Naive thymus-derived CD8-positive, alpha-beta T cell (primary cell): ENCODE measurements at regions not wholly inside any gene's neighbourhood (a gene's known extent, or its start where the extent isn't known, plus 50 kb on each side); places are given as distances from the start of the nearest gene placed in this dataset.
"Not testable (repeated sequence)": the region's sequence is repeated elsewhere in the genome, so short reads cannot be mapped to it uniquely, and the experiment has no call there.

Experiments used
- ATAC-seq, 2 donors: fragments of 150-1000 bp; cut with Tn5 transposase in 1 of 2; sonication (Bioruptor Pico), chemical (Tn5 transposase) in 1 of 2; 1 replicate in 1 of 2; 2 replicates in 1 of 2; pipeline ENCODE4 v1.10.0; 2021; ENCODE audit warnings: mild to moderate bottlenecking in 2 of 2, moderate library complexity in 2 of 2
- POLR2A ChIA-PET: fragments of 350-600 bp; sonication (Branson Sonifier 250); formaldehyde crosslinking; loops from one replicate; lab custom pipeline; 2021; ENCODE audit warnings: antibody characterized with exemption; lab: Charles Lee
- DNase-seq, 10 donors: peaks; one replicate each; pipeline versions ENCODE4 v3.0.0 to v3.0.0-alpha.2; 2020 to 2022
- H3K27ac Mint-ChIP-seq, 10 donors: one replicate each; pipeline ENCODE4 v1.8.0; 2020 to 2022; ENCODE audit warnings: mild to moderate bottlenecking in 10 of 10, mixed read lengths in 10 of 10, moderate library complexity in 4 of 10, inconsistent platforms in 1 of 10
- H3K27me3 Mint-ChIP-seq, 5 donors: one replicate each; pipeline ENCODE4 v1.8.0; 2021 to 2022; ENCODE audit warnings: mixed read lengths in 5 of 5
- H3K36me3 Mint-ChIP-seq, 3 donors: one replicate each; pipeline ENCODE4 v1.8.0; 2020 to 2022; ENCODE audit warnings: mixed read lengths in 3 of 3, mild to moderate bottlenecking in 2 of 3, inconsistent platforms in 1 of 3
- H3K4me1 Mint-ChIP-seq, 4 donors: one replicate each; pipeline ENCODE4 v1.8.0; 2021 to 2022; ENCODE audit warnings: mixed read lengths in 4 of 4
- H3K4me3 Mint-ChIP-seq, 10 donors: one replicate each; pipeline ENCODE4 v1.8.0; 2020 to 2022; ENCODE audit warnings: mild to moderate bottlenecking in 10 of 10, mixed read lengths in 10 of 10, moderate library complexity in 6 of 10, inconsistent platforms in 1 of 10
- H3K9me3 Mint-ChIP-seq, 9 donors: one replicate each; pipeline ENCODE4 v1.8.0; 2020 to 2022; ENCODE audit warnings: mixed read lengths in 9 of 9, mild to moderate bottlenecking in 3 of 9, inconsistent platforms in 1 of 9, moderate library complexity in 1 of 9

DNA sequence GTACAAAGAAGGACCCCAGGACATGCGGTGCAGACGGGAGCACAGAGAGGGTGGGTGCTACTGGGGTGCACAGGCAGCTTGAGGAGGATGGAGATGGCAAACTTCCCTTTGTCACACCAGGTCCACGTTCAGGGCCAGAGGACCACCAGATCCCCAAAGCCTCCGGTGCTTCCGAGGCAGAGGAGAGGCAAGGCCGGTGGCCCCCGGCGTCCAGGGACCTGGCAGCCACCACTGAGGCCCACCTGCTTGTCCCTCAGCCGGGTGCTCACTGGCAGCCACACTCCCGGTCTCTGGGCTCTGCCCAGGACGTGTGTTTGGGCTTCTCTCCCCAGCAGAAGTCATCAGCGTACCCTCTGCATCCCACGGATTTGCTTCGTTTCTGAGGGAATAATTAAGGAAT lies 571.1 kb downstream of the TUBA3C start:
- H3K36me3 Mint-ChIP-seq, H3K4me3 Mint-ChIP-seq, ATAC-seq, H3K4me1 Mint-ChIP-seq, H3K27me3 Mint-ChIP-seq, POLR2A ChIA-PET, DNase-seq, H3K9me3 Mint-ChIP-seq, H3K27ac Mint-ChIP-seq: not testable (repeated sequence)

DNA sequence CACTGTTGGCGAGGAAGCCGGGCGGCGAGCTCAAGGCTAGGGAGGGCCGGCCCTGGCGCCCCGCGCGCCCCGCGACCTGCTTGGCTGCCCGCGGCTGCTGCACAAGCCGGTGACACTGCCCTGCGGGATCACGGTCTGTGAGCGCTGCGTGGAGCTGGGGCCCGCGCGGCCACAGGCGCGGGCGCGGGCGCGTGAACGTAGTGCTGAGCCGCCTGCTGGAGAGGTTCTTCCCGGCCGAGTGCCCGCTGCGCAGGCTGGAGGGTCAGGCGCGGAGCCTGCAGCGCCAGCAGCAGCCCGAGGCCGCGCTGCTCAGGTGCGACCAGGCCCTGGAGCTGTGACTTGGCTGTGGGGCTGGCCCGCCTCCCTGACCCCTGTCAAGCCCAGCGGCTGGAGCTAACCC lies 572.3 kb downstream of the TUBA3C start:
- H3K27ac Mint-ChIP-seq, ATAC-seq, H3K4me1 Mint-ChIP-seq, DNase-seq, H3K9me3 Mint-ChIP-seq, POLR2A ChIA-PET, H3K36me3 Mint-ChIP-seq, H3K4me3 Mint-ChIP-seq, H3K27me3 Mint-ChIP-seq: not testable (repeated sequence)

DNA sequence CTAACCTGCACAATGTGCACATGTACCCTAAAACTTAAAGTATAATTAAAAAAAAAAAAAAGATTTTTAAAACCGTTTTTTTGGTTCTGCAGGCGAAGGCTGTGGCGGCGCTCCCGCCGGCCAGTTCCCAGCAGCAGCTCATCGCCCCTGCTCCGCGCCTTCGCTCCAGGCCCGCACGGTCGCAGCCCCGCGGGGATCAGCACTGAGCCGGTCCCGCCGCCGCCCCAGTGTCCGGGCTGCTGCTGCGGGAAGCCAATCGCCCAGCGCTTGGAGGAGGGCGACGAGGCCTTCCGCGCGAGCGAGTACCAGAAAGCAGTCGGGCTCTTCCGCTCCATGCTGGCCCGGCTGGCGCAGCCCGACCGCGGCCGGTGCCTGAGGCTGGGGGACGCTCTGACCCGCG lies 572.8 kb downstream of the TUBA3C start:
- H3K36me3 Mint-ChIP-seq, H3K4me3 Mint-ChIP-seq, H3K4me1 Mint-ChIP-seq, H3K27me3 Mint-ChIP-seq, H3K9me3 Mint-ChIP-seq, H3K27ac Mint-ChIP-seq, ATAC-seq, POLR2A ChIA-PET, DNase-seq: not testable (repeated sequence)

DNA sequence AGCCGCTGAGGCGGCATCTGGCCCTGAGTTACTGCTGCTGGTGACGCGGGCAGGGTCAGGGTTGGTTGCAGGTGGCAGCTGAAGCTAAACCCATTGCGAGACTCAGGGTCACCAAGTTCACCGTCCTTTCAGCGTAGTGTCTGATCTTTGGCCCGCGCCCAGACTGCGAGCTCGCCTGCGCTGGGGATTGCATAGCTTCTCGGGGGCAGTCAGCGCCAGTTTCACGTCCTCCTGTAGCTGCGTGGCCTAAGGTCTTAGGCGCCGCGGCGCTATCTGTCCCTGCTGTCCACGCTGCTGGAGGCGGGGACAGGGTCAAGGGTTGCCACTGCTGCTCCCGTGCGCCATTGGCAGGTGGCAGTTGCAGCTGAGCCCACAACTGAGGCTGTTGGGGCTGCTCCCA lies 581.3 kb downstream of the TUBA3C start:
- DNase-seq, H3K9me3 Mint-ChIP-seq, H3K27me3 Mint-ChIP-seq, H3K27ac Mint-ChIP-seq, POLR2A ChIA-PET, H3K4me3 Mint-ChIP-seq, H3K36me3 Mint-ChIP-seq, ATAC-seq, H3K4me1 Mint-ChIP-seq: not testable (repeated sequence)

DNA sequence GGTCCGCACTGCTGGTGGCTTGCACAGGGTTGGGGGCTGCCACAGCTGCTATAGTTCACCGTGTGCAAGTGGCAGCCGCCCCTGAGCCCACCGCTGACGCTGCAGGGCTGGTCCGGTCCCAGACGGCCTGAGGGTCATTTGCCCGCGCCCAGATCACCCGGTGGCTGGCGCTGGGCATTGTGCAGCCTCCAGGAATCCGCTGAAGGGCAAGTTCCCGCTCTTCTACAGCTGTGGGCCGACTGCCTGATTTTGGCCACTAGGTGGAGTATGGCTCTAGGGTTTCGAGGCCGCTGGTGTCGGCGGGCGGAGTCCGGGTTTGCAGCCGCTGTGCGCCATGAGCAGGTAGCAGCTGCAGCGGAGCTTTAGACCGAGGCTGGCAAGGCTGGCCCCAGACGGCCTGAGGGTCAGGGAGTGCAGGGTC lies 581.8 kb downstream of the TUBA3C start:
- H3K9me3 Mint-ChIP-seq, POLR2A ChIA-PET, H3K4me1 Mint-ChIP-seq, H3K36me3 Mint-ChIP-seq, H3K4me3 Mint-ChIP-seq, ATAC-seq, H3K27ac Mint-ChIP-seq, H3K27me3 Mint-ChIP-seq: not testable (repeated sequence)
- peak in 5 of 10 donors; percentile 4 to 24 (median 16) for DNase-seq

DNA sequence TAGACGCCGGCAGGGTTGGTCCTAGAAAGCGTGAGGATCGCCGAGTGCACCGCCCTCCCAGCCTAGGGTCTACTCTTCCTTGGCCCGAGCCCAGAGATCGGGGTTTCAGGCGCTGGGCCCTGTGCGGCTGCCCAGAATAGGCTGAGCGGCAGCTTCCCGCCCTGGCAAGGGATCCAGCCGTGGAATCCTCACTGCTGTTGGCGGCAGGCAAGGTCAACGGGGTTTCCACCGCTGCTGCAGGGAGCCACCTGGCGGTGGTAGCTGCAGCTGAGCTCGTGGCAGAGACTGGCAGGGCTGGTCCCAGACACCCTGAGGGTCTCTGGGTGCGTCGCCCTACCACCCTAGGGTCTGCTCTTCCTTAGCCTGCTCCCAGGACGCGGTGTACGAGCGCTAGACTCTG lies 583.1 kb downstream of the TUBA3C start:
- H3K27ac Mint-ChIP-seq, H3K4me1 Mint-ChIP-seq, DNase-seq, H3K27me3 Mint-ChIP-seq, H3K4me3 Mint-ChIP-seq, ATAC-seq, POLR2A ChIA-PET: not testable (repeated sequence)
- Mint-ChIP-seq H3K9me3 (peaks cover 0 to 21% (median 7%) of the 10 kb centered on the region in 9 donors), H3K36me3 (peaks cover 0 to 11% (median 0%) of the 10 kb centered on the region in 3 donors)

DNA sequence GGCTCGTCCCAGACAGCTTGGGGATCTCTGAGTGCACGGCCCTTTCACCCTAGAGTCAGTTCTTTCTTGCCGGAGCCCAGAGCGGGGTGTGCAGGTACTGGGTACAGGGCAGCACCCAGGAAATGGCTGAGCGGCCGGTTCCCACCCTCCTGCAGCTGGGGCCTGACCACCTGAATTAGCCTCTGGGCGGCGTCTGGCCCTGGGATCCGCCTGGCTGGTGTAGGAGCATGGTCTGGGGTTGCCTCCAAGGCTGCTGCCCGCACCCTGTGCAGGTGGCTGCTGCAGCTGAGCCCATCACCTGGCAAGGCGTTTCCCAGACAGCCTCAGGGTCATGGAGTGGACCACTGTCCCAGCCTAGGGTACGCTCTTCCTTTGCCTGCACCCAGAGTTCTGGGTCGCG lies 583.7 kb downstream of the TUBA3C start:
- POLR2A ChIA-PET, H3K4me1 Mint-ChIP-seq, ATAC-seq, DNase-seq, H3K27me3 Mint-ChIP-seq, H3K27ac Mint-ChIP-seq, H3K4me3 Mint-ChIP-seq: not testable (repeated sequence)
- peaks cover 0 to 22% (median 7%) of the 10 kb centered on the region in 9 donors for H3K9me3 Mint-ChIP-seq
- H3K36me3 Mint-ChIP-seq: peaks cover 0 to 11% (median 0%) of the 10 kb centered on the region in 3 donors

DNA sequence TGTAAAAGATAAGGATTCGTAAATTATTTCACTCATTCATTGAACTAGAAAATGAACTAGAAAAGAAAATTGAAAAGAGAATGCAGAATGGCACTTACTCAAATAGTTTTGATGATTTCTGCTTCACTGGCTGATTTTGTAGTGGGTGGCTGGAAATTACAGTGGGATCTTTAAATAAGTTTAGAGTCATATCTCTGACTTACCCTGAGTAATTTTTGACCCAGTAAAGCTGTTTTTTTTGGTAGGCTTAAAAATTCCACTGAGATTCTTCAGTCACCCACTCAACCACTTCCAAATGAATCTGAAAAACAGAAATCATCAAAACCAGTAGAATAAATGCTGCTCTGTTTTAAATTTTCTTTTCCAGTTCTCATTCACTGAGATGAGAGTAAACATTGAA lies 604.5 kb downstream of the TUBA3C start:
- H3K4me1 Mint-ChIP-seq, H3K27me3 Mint-ChIP-seq, DNase-seq, H3K4me3 Mint-ChIP-seq, ATAC-seq, H3K9me3 Mint-ChIP-seq, H3K36me3 Mint-ChIP-seq, H3K27ac Mint-ChIP-seq, POLR2A ChIA-PET: not testable (repeated sequence)

DNA sequence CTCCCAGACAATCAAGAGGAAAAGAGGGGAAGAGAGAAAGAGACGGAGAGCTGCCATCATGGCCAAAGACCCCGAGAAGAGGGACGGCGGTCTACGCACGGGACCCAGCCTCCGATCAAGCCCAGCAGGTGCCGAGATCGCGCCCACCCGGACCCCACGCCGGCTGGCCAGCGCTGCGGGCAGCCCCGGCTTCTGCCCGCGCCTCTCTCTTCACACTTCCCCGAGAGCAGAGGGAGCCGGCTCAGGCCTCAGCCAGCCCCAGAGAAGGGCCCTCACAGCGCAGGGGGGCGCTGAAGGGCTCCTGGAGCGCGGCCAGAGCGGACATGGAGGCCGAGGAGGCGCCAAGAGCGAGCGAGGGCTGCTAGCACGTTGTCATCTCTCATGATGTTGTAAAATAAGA lies 613.7 kb downstream of the TUBA3C start:
- H3K9me3 Mint-ChIP-seq, H3K27ac Mint-ChIP-seq, ATAC-seq, H3K36me3 Mint-ChIP-seq, H3K4me1 Mint-ChIP-seq, POLR2A ChIA-PET, H3K4me3 Mint-ChIP-seq, H3K27me3 Mint-ChIP-seq: not testable (repeated sequence)
- peak in 1 of 10 donors; percentile 37 for DNase-seq
